DND-41 (cell line): ENCODE measurements at regions not wholly inside any gene's neighbourhood (a gene's known extent, or its start where the extent isn't known, plus 50 kb on each side); places are given as distances from the start of the nearest gene placed in this dataset.

Source experiments
- EZH2 ChIP-seq: IDR thresholded peaks from 3 replicates; pipeline ENCODE4 v1.6.1; 2012; ENCODE audit warnings: borderline replicate concordance, low read depth, mild to moderate bottlenecking, moderate library complexity, low read length, inconsistent platforms; ENCODE audit not compliant: severe bottlenecking
- TF ChIP-seq, protein P1 (sequence below): IDR thresholded peaks from 2 replicates; pipeline ENCODE4 v1.5.1; 2012; ENCODE audit warnings: borderline replicate concordance, low read length, moderate library complexity, mild to moderate bottlenecking; ENCODE audit not compliant: poor library complexity, severe bottlenecking; ENCODE audit errors: extremely low read depth

DNA sequence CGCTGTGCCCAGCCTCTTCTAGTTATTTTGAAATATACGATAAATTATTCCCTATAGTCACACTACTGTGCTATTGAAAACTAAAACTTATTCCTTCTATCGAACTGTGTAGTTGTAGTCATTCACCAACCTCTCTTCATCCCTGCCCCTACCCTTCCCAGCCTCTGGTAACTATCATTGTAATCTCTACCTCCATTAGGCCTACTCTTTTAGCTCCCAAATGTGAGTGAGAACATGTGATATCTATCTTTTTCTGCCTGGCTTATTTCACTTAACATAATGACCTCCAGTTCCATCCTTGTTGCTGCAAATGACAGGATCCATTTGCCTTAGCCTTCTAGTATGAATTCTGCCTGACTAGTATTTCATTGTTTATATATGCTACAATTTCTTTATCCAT is 127.4 kb downstream of the PSAT1 start:
- TF ChIP-seq, protein P1, sequence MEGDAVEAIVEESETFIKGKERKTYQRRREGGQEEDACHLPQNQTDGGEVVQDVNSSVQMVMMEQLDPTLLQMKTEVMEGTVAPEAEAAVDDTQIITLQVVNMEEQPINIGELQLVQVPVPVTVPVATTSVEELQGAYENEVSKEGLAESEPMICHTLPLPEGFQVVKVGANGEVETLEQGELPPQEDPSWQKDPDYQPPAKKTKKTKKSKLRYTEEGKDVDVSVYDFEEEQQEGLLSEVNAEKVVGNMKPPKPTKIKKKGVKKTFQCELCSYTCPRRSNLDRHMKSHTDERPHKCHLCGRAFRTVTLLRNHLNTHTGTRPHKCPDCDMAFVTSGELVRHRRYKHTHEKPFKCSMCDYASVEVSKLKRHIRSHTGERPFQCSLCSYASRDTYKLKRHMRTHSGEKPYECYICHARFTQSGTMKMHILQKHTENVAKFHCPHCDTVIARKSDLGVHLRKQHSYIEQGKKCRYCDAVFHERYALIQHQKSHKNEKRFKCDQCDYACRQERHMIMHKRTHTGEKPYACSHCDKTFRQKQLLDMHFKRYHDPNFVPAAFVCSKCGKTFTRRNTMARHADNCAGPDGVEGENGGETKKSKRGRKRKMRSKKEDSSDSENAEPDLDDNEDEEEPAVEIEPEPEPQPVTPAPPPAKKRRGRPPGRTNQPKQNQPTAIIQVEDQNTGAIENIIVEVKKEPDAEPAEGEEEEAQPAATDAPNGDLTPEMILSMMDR: no peak
- TF ChIP-seq EZH2: no peak
